Neural crest cell (in vitro differentiated cells): ENCODE measurements at regions not wholly inside any gene's neighbourhood (a gene's known extent, or its start where the extent isn't known, plus 50 kb on each side); places are given as distances from the start of the nearest gene placed in this dataset.

ENCODE experiments used
- DNase-seq: peaks from one replicate; pipeline ENCODE4 v3.0.0; 2021; ENCODE audit warnings: low read depth, mixed read lengths, low spot score
- H3K27ac Mint-ChIP-seq: one replicate; pipeline ENCODE4 v1.8.0; 2021; ENCODE audit warnings: mild to moderate bottlenecking, mixed read lengths; ENCODE audit not compliant: unreplicated experiment
- H3K27me3 Mint-ChIP-seq: 2 replicates; pipeline ENCODE4 v1.8.0; 2021; ENCODE audit warnings: low read depth, mild to moderate bottlenecking, mixed read lengths
- H3K36me3 Mint-ChIP-seq: 2 replicates; pipeline ENCODE4 v1.8.0; 2021; ENCODE audit warnings: low read depth, mild to moderate bottlenecking, mixed read lengths
- H3K4me1 Mint-ChIP-seq: 2 replicates; pipeline ENCODE4 v1.8.0; 2021; ENCODE audit warnings: mixed read lengths
- H3K4me3 Mint-ChIP-seq: one replicate; pipeline ENCODE4 v1.8.0; 2021; ENCODE audit warnings: mild to moderate bottlenecking, mixed read lengths
- H3K9me3 Mint-ChIP-seq: 2 replicates; pipeline ENCODE4 v1.8.0; 2021; ENCODE audit warnings: mixed read lengths
- CTCF ChIP-seq: fragments of 200-600 bp; sonication (generic); conservative IDR thresholded peaks from 2 replicates; pipeline ENCODE4 v1.5.0; 2021; ENCODE audit warnings: antibody characterized with exemption, mild to moderate bottlenecking

DNA sequence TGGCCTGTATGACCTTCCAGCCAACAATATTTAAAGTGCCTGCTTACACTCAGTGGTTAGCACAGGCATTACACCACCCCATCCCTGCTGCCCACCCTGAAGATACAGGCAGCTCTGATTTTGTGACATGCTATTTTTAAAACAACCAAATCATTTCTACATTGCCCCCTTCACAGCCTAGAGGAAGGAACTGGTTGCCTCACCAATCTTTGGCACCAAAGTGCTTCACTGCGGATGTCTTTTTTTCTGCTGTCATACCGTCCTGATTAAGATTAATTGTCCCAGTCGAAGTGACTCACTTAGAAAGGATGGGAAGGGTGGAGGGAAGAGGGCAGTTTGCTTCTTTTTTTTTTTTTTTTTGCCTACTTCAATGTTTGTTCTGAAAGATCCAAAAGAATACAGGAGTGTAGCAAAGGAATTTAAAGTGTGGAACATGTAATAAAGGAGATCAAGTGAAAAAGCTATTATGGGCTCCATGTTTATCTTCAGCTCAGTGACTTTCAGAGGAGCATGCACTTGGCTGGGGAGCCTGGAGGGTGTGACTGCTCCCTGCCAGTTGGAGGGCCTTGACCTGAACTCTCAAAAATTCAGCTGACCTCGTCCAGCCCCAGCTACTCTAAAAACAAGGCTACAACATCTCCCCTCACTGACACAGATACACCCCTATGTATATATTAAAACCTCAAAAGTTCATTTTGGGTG is 501.1 kb upstream of the TNP1 start:
- no peak overlapping the region for H3K4me3 Mint-ChIP-seq
- no peak for DNase-seq
- H3K4me1 Mint-ChIP-seq: peaks cover 42% of the 10 kb centered on the region
- H3K36me3 Mint-ChIP-seq: peaks cover 3% of the 10 kb centered on the region
- H3K27ac Mint-ChIP-seq: no peak overlapping the region
- peaks cover 11% of the 10 kb centered on the region for H3K9me3 Mint-ChIP-seq
- H3K27me3 Mint-ChIP-seq: no peaks in the 10 kb centered on the region
- no peak for TF ChIP-seq CTCF

DNA sequence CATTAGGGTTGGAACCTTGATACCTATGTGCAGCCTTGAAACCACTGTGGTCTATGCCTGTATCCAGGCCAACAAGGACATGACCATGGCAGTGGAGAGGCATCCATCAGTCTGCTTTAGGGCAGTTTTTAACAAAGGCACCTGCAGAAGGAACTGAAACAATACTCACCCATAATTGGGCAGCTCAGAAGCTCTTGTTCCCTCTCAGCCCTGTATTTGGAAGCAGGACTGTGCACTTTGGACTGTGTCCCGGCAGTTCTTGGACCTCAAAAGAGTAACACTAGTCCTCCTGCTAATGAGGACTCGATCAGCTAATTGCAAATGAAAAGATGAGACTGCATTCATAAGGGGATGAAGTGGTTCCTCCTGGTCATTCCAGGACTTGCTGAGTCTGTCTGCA is 500.2 kb upstream of the TNP1 start:
- Mint-ChIP-seq H3K36me3 (peaks cover 3% of the 10 kb centered on the region), H3K9me3 (peaks cover 11% of the 10 kb centered on the region), H3K27ac (no peak overlapping the region), H3K4me1 (peaks cover 44% of the 10 kb centered on the region), H3K27me3 (no peaks in the 10 kb centered on the region), H3K4me3 (no peak overlapping the region)
- no peak for DNase-seq
- no peak for TF ChIP-seq CTCF

GRCh38 chr2:217357886-217358620 is 498.2 kb upstream of the TNP1 start:
- H3K27me3 Mint-ChIP-seq: no peaks in the 10 kb centered on the region
- H3K36me3 Mint-ChIP-seq: no peaks in the 10 kb centered on the region
- no peak for DNase-seq
- no peak for TF ChIP-seq CTCF
- peaks cover 41% of the 10 kb centered on the region for H3K4me1 Mint-ChIP-seq
- H3K4me3 Mint-ChIP-seq: no peak overlapping the region
- no peaks in the 10 kb centered on the region for H3K9me3 Mint-ChIP-seq
- peak overlapping the region; percentile 32 for H3K27ac Mint-ChIP-seq

DNA sequence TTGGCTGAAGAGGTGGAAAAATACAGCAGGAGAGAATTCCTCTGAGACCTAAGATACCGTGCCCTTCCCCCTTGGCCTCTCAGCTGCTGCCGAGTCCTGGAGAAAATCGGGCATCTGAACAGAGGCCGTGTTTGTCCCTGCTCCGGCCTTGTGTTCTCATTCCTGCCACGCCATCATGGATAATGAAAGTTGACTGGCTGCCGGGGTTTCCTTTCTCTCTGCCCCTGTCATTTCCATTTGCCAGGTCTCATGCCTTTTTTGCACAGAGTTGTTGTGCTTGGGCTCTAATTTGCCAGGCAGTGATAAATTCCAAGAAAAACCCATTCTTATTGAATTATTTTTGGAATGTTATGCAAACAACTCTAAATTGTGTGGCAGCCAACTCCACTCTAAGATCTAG is 496.9 kb upstream of the TNP1 start:
- H3K4me1 Mint-ChIP-seq: peaks cover 40% of the 10 kb centered on the region
- no peaks in the 10 kb centered on the region for H3K27me3 Mint-ChIP-seq
- H3K27ac Mint-ChIP-seq: no peak overlapping the region
- no peak overlapping the region for H3K4me3 Mint-ChIP-seq
- no peaks in the 10 kb centered on the region for H3K36me3 Mint-ChIP-seq
- DNase-seq: peak; percentile 22
- H3K9me3 Mint-ChIP-seq: no peaks in the 10 kb centered on the region
- no peak for TF ChIP-seq CTCF

GRCh38 chr2:217356142-217356541 is 496.3 kb upstream of the TNP1 start:
- no peak for TF ChIP-seq CTCF
- Mint-ChIP-seq H3K27ac (no peak overlapping the region), H3K36me3 (no peaks in the 10 kb centered on the region), H3K9me3 (no peaks in the 10 kb centered on the region), H3K4me1 (peaks cover 34% of the 10 kb centered on the region), H3K4me3 (no peak overlapping the region), H3K27me3 (no peaks in the 10 kb centered on the region)
- DNase-seq: no peak
